GM20000 (cell line): ENCODE measurements at regions not wholly inside any gene's neighbourhood (a gene's known extent, or its start where the extent isn't known, plus 50 kb on each side); places are given as distances from the start of the nearest gene placed in this dataset.

ENCODE experiments used
- DNase-seq: peaks from one replicate; pipeline ENCODE4 v3.0.0; 2012; ENCODE audit warnings: low spot score
- TF ChIP-seq, protein P1 (sequence below): IDR thresholded peaks from 2 replicates; pipeline ENCODE4 v1.5.1; 2012; ENCODE audit warnings: mild to moderate bottlenecking, control low read depth; ENCODE audit errors: extremely low read depth, missing control alignments

DNA sequence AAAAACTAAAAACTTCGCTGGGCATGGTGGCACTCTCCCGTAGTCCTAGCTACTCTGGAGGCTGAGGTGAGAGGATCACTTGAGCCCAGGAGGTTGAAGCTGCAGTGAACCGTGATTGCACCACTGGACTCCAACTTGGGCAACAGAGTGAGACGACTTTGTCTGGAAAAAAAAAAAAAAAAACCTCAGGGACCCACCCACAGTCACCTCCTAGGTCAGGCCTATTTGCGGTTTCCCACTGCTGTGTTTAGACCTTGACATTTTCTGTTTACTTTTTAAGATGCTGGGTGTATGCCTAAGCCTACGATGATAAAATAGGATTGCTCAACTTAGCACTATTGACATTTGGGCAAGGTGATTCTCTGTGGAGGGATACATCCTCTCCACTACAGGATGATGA, 197.4 kb upstream of the TBL1X start:
- TF ChIP-seq, protein P1, sequence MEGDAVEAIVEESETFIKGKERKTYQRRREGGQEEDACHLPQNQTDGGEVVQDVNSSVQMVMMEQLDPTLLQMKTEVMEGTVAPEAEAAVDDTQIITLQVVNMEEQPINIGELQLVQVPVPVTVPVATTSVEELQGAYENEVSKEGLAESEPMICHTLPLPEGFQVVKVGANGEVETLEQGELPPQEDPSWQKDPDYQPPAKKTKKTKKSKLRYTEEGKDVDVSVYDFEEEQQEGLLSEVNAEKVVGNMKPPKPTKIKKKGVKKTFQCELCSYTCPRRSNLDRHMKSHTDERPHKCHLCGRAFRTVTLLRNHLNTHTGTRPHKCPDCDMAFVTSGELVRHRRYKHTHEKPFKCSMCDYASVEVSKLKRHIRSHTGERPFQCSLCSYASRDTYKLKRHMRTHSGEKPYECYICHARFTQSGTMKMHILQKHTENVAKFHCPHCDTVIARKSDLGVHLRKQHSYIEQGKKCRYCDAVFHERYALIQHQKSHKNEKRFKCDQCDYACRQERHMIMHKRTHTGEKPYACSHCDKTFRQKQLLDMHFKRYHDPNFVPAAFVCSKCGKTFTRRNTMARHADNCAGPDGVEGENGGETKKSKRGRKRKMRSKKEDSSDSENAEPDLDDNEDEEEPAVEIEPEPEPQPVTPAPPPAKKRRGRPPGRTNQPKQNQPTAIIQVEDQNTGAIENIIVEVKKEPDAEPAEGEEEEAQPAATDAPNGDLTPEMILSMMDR: no peak
- DNase-seq: no peak

DNA sequence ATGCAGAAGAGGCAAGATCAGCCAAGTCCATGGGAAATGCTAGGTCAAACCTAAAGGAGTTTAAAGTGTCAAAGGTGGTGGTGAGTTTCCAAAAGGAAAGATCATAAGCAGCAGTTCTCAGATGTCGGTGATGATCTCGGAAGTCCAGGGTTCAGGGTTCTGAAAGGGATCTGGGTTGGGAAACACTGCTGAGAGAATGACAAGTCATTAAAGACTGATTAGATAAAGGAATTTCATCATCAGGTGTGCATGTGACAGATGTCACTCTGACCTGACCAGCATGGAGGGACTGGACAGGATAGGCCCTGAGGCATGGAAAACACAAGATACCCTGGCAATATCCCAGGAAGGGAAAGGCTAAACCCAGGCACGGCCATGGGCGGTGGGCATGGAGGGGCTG, 195.7 kb upstream of the TBL1X start:
- TF ChIP-seq, protein P1: no peak
- DNase-seq: no peak

DNA sequence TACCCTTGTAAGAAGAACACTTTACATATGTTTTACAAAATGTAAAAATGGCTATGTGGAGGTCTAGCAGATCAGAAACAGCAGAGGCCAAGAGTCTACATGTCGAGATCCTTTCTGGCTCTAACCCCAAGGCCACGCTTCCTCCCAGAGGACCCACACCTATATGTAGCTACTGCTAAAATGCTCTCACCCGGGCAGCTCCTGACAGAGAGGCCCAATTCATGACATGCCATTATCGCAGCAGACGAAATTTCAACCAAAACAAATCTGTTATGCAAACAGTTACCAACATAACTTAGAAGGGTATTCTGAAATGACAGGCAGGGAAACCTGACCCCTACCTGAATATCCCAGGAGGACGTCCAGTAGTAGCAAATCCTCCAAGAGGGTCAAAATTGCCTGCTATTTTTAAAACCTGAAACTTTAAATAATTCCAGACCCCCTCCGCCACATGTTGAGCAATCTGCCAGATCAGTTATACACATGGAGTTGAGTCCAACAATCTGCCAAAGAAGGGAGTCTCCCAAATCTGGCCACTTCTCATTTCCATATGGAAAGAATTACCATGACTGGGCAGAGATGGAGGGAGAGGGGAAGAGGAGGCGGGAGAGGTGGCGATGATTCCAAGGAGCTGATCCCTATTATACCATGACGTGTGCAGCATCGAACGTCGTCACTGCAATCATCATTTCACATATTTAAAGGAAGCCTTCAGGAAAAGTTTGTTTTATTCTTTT, 192.9 kb upstream of the TBL1X start:
- no peak for DNase-seq
- TF ChIP-seq, protein P1: no peak

DNA sequence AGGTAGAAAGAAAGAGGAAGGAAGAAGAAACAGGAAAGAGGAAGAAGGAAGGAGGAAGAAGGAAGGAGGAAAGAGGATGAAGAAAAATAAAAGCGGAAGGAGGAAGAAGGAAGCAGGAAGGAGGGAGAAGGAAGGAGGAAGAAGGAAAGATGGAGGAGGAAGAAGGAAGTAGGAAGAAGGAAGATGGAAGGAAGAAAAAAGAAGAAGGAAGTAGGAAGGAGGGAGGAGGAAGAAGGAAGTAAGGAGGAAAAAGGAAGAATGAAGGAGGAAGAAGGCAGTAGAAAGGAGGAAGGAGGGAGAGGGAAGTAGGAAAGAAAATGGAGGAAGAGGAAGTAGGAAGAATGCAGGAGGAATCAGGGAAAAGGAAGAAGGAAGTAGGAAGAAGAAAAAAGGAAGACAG, 191.1 kb upstream of the TBL1X start:
- TF ChIP-seq, protein P1: no peak
- no peak for DNase-seq

DNA sequence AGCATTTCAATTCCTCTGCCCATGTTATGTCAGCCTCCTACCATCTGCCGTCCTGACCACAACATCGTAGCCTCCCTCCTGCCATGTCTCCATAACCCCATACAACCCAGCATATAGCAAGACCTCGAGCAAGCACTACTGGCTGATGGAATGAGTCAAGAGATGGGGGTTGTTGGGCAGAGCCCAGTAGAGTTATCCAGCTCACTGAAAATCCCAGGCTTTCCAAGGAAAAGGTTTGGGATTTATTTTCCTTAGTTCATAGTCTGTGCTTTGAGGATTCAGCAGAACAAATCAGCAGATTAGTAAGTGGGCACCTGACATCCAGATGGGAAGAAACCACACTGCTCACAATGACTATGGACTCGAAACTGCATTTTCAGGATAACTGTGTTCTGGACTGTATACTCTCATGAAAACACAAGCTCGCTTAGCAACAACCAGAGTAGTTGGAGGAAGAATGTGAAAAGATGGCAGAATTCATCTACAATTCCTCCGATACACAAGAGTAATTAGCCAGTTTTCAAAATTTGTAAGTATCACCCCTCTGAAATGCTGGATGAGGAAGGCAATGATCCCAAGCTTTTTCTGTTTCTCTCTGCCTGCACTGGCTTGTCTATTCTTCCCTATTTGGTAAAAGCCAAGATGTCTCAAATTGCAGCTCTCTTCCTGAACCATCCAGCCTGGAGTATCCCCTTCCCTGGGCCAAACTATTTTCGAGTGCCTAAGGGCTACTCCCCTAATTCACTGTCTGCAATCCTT, 186.2 kb upstream of the TBL1X start:
- TF ChIP-seq, protein P1: no peak
- DNase-seq: no peak

DNA sequence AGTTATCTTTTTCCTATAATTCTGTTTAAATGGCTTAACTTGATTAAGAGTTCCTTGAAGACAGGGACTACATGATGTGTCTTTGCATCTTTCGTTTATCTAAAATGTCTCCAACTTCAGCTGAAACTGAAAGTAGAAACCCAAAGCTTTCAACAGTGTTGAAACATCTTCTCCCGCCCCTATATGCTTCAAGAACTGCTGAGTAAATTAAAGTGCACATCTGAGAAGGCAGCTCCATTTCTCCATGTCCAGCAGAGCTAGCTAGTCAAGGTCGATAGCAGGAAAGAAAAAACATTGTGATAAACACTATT, 185.7 kb upstream of the TBL1X start:
- TF ChIP-seq, protein P1: no peak
- DNase-seq: no peak

DNA sequence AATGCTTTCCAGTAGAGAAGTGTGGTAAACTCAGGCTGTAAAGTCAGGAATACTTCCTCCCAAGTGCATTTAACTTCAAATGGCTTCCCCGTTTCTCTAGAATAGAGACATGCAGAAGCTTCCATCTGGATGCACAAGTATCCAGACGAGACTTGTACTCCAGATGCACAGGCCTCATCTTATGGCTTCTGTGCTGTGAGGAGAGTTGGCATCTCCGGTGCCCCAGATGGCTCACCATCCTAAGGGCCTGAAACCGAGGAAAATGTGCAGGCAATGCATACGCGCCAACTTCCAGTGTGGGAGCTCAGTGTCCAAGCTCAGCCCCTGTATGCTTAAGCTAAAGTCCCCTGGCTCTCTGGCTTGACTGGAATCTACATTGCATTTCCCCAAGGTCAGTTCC, 184.0 kb upstream of the TBL1X start:
- TF ChIP-seq, protein P1: no peak
- no peak for DNase-seq
